IMR-90 (cell line): ENCODE measurements at regions not wholly inside any gene's neighbourhood (a gene's known extent, or its start where the extent isn't known, plus 50 kb on each side); places are given as distances from the start of the nearest gene placed in this dataset.

ENCODE experiments used
- ATAC-seq: fragments of 200-7000 bp; cut with Tn5 transposase; 2 replicates; pipeline ENCODE4 v1.9.1; 2020; ENCODE audit warnings: low read depth, mild to moderate bottlenecking, moderate library complexity
- BruUV-seq: library from RNA; stranded (reverse); fragments of 400-500 nt; replicated peaks from 2 replicates; lab custom pipeline; 2021; lab: Mats Ljungman, UMichigan
- CTCF ChIA-PET: fragments of 300-600 bp; formaldehyde crosslinking; extraction: SDS; loops from one replicate; lab custom pipeline; 2021; ENCODE audit warnings: antibody characterized with exemption; lab: Yijun Ruan, JAX
- POLR2A ChIA-PET: fragments of 300-600 bp; sonication (Branson Sonifier 250); formaldehyde crosslinking; loops from one replicate; lab custom pipeline; 2022; ENCODE audit warnings: antibody characterized with exemption; ENCODE audit not compliant: unreplicated experiment; lab: Charles Lee
- DNase-seq: peaks from one replicate; pipeline ENCODE4 v3.0.0; 2013
- H2AFZ ChIP-seq: replicated peaks from 2 replicates; pipeline ENCODE3; 2013; ENCODE audit warnings: low read length, mild to moderate bottlenecking; ENCODE audit not compliant: poor library complexity
- H2AK5ac ChIP-seq: 2 replicates; pipeline ENCODE4 v1.6.1; 2013; ENCODE audit warnings: low read depth, low read length, inconsistent platforms
- H2AK9ac ChIP-seq: replicated peaks from 2 replicates; pipeline ENCODE3; 2013; ENCODE audit warnings: mild to moderate bottlenecking, low read depth, low read length, moderate library complexity; ENCODE audit not compliant: poor library complexity
- H2BK120ac ChIP-seq: 2 replicates; pipeline ENCODE4 v1.6.1; 2013; ENCODE audit warnings: low read depth, low read length, inconsistent platforms
- H2BK15ac ChIP-seq: 3 replicates; pipeline ENCODE4 v1.6.1; 2013; ENCODE audit warnings: low read depth, low read length, inconsistent platforms
- H2BK20ac ChIP-seq: 2 replicates; pipeline ENCODE4 v1.6.1; 2013; ENCODE audit warnings: low read depth, mild to moderate bottlenecking, inconsistent platforms, low read length, moderate library complexity
- H2BK5ac ChIP-seq: 2 replicates; pipeline ENCODE4 v1.6.1; 2013; ENCODE audit warnings: mild to moderate bottlenecking, low read depth, low read length, inconsistent platforms; ENCODE audit not compliant: poor library complexity, severe bottlenecking
- H3K14ac ChIP-seq: replicated peaks from 2 replicates; pipeline ENCODE4 v1.6.1; 2013; ENCODE audit warnings: low read depth, low read length, inconsistent platforms
- H3K18ac ChIP-seq: 2 replicates; pipeline ENCODE4 v1.6.1; 2013; ENCODE audit warnings: low read depth, low read length, control low read depth
- H3K23ac ChIP-seq: 2 replicates; pipeline ENCODE4 v1.6.1; 2013; ENCODE audit warnings: low read depth, low read length, inconsistent platforms
- H3K27ac ChIP-seq: 2 replicates; pipeline ENCODE4 v1.5.1; 2013; ENCODE audit warnings: mild to moderate bottlenecking, control low read depth, low read length; ENCODE audit not compliant: insufficient read depth
- H3K27me3 ChIP-seq: 2 replicates; pipeline ENCODE4 v1.6.1; 2013; ENCODE audit warnings: low read length; ENCODE audit not compliant: control insufficient read depth, insufficient read depth
- H3K36me3 ChIP-seq: 2 replicates; pipeline ENCODE4 v1.6.1; 2013; ENCODE audit warnings: low read length, mixed read lengths; ENCODE audit not compliant: control insufficient read depth, insufficient read depth
- H3K4ac ChIP-seq: 2 replicates; pipeline ENCODE4 v1.6.1; 2013; ENCODE audit warnings: low read depth, low read length, inconsistent platforms
- H3K4me1 ChIP-seq: 2 replicates; pipeline ENCODE4 v1.6.1; 2013; ENCODE audit warnings: low read length, mixed read lengths; ENCODE audit not compliant: control insufficient read depth, insufficient read depth
- H3K4me2 ChIP-seq: 2 replicates; pipeline ENCODE4 v1.6.1; 2013; ENCODE audit warnings: low read depth, mild to moderate bottlenecking, control low read depth, low read length, moderate library complexity
- H3K4me3 ChIP-seq: 2 replicates; pipeline ENCODE4 v1.5.1; 2013; ENCODE audit warnings: low read depth, mild to moderate bottlenecking, control low read depth, low read length, moderate library complexity; ENCODE audit not compliant: insufficient read depth
- H3K56ac ChIP-seq: 2 replicates; pipeline ENCODE4 v1.6.1; 2013; ENCODE audit warnings: low read length, inconsistent platforms; ENCODE audit not compliant: insufficient read depth; ENCODE audit errors: extremely low read depth
- H3K79me1 ChIP-seq, 2 experiments: 2 replicates each; pipeline ENCODE4 v1.6.1; 2013; ENCODE audit warnings: low read length in 2 of 2, inconsistent platforms in 1 of 2, low read depth in 1 of 2
- H3K9ac ChIP-seq: 2 replicates; pipeline ENCODE4 v1.6.1; 2013; ENCODE audit warnings: low read depth, low read length, control low read depth
- H3K9me1 ChIP-seq: 2 replicates; pipeline ENCODE4 v1.6.1; 2013; ENCODE audit warnings: low read length, inconsistent platforms; ENCODE audit not compliant: insufficient read depth
- H3K9me3 ChIP-seq: 2 replicates; pipeline ENCODE4 v1.6.1; 2013; ENCODE audit warnings: low read length; ENCODE audit not compliant: control insufficient read depth, insufficient read depth
- H4K20me1 ChIP-seq: 2 replicates; pipeline ENCODE4 v1.6.1; 2013; ENCODE audit warnings: low read length, inconsistent platforms; ENCODE audit not compliant: insufficient read depth
- H4K5ac ChIP-seq: 2 replicates; pipeline ENCODE4 v1.6.1; 2013; ENCODE audit warnings: mild to moderate bottlenecking, low read depth, low read length, control low read depth
- H4K8ac ChIP-seq, 2 experiments: 2 replicates each; pipeline ENCODE4 v1.6.1; 2013; ENCODE audit warnings: low read depth in 2 of 2, low read length in 2 of 2, control low read depth in 1 of 2, inconsistent platforms in 1 of 2
- H4K91ac ChIP-seq: 2 replicates; pipeline ENCODE4 v1.6.1; 2013; ENCODE audit warnings: low read depth, low read length, inconsistent platforms; ENCODE audit not compliant: insufficient read depth
- BHLHE40 ChIP-seq: fragments of 150-350 bp; IDR thresholded peaks from 2 replicates; pipeline ENCODE4 v1.6.1; 2016; ENCODE audit warnings: mild to moderate bottlenecking, low read depth, low read length
- CEBPB ChIP-seq: IDR thresholded peaks from 2 replicates; pipeline ENCODE4 v1.6.1; 2012; ENCODE audit warnings: low read depth, low read length, improper control_type of control experiment
- CHD1 ChIP-seq: IDR thresholded peaks from 2 replicates; pipeline ENCODE4 v1.6.1; 2012; ENCODE audit warnings: low read depth, low read length, improper control_type of control experiment
- ELK1 ChIP-seq: fragments of 150-350 bp; IDR thresholded peaks from 2 replicates; pipeline ENCODE4 v1.6.1; 2016; ENCODE audit warnings: low read depth, mild to moderate bottlenecking, low read length, moderate library complexity, borderline replicate concordance
- FOS ChIP-seq: fragments of 150-350 bp; IDR thresholded peaks from 2 replicates; pipeline ENCODE4 v1.6.1; 2016; ENCODE audit warnings: low read depth, low read length
- MAFK ChIP-seq: IDR thresholded peaks from 2 replicates; pipeline ENCODE4 v1.6.1; 2012; ENCODE audit warnings: low read depth, low read length, improper control_type of control experiment
- MAZ ChIP-seq: IDR thresholded peaks from 2 replicates; pipeline ENCODE4 v1.6.1; 2012; ENCODE audit warnings: low read depth, mild to moderate bottlenecking, low read length, improper control_type of control experiment, moderate library complexity, borderline replicate concordance
- MXI1 ChIP-seq: IDR thresholded peaks from 2 replicates; pipeline ENCODE4 v1.6.1; 2012; ENCODE audit warnings: low read depth, mild to moderate bottlenecking, low read length, moderate library complexity, borderline replicate concordance
- NFE2L2 ChIP-seq: fragments of 150-350 bp; IDR thresholded peaks from 2 replicates; pipeline ENCODE4 v1.6.1; 2016; ENCODE audit warnings: low read depth, mild to moderate bottlenecking, low read length
- POLR2A ChIP-seq: IDR thresholded peaks from 2 replicates; pipeline ENCODE4 v1.6.1; 2012; ENCODE audit warnings: mild to moderate bottlenecking, low read depth, low read length
- RAD21 ChIP-seq: IDR thresholded peaks from 2 replicates; pipeline ENCODE4 v1.6.1; 2012; ENCODE audit warnings: low read length, improper control_type of control experiment
- RCOR1 ChIP-seq: IDR thresholded peaks from 2 replicates; pipeline ENCODE4 v1.6.1; 2012; ENCODE audit warnings: mild to moderate bottlenecking, low read length, improper control_type of control experiment; ENCODE audit not compliant: insufficient replicate concordance
- SMC3 ChIP-seq: fragments of 150-350 bp; IDR thresholded peaks from 2 replicates; pipeline ENCODE4 v1.6.1; 2016; ENCODE audit warnings: low read depth, mild to moderate bottlenecking, antibody characterized with exemption, low read length, moderate library complexity
- USF2 ChIP-seq: fragments of 150-350 bp; IDR thresholded peaks from 2 replicates; pipeline ENCODE4 v1.6.1; 2017; ENCODE audit warnings: mild to moderate bottlenecking, antibody characterized with exemption, low read length, low read depth
- WGBS, 2 experiments: methylation state at CpG; one replicate each; pipeline versions ENCODE4 v1.1.5 to v1.1.7; 2013; ENCODE audit warnings: missing lambda C conversion rate in 2 of 2; ENCODE audit not compliant: insufficient read length in 1 of 2; ENCODE audit errors: extremely low coverage in 2 of 2; 5-methylcytosine and 5-hydroxymethylcytosine counted together
- dilution Hi-C: fragments of 300-500 bp; cut with HindIII; formaldehyde crosslinking; loops from one replicate; pipeline ENCODE4 v1.14.3; 2018; ENCODE audit warnings: low sequenced_read_pairs; ENCODE audit not compliant: unreplicated experiment
- in situ Hi-C: fragments of 300-500 bp; cut with MboI; formaldehyde crosslinking; loops from 3 replicates; pipeline ENCODE4 v1.14.3; 2019; ENCODE audit warnings: low sequenced_read_pairs, inconsistent platforms, mixed read lengths
- intact Hi-C: fragments of 100-400 bp; cut with micrococcal nuclease; formaldehyde crosslinking; loops from 2 replicates; pipeline ENCODE4 v1.10.0; 2022
- TF ChIP-seq, protein P1 (sequence below): conservative IDR thresholded peaks from 2 replicates; pipeline ENCODE4 v1.5.1; 2012; ENCODE audit warnings: mild to moderate bottlenecking, low read depth, low read length, improper control_type of control experiment

DNA sequence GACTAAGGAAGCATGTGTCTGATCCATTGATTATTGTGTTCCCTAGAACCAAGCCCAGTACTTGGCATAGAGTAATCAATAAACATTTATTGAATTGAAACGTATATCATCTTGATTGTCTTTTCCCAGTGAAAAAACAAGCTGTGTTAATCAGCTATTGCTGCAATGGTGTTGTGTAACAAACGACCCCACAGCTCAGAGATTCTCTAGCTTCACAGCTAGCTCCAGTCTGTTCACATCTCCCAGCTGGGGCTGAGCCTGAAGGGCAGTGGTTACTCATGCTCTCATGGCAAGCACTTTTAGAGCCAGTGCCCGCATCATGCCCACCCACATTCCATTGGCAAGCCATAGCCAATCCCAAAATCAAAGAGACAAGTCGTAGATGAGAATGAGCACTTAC, 237.4 kb upstream of the RAB4A start:
- TF ChIP-seq NFE2L2 (no peak), MAZ (no peak), CHD1 (no peak), RAD21 (no peak), MAFK (no peak), CEBPB (no peak), RCOR1 (no peak), BHLHE40 (no peak), POLR2A (no peak), FOS (no peak), USF2 (no peak), SMC3 (no peak), ELK1 (no peak), MXI1 (no peak)
- TF ChIP-seq, protein P1, sequence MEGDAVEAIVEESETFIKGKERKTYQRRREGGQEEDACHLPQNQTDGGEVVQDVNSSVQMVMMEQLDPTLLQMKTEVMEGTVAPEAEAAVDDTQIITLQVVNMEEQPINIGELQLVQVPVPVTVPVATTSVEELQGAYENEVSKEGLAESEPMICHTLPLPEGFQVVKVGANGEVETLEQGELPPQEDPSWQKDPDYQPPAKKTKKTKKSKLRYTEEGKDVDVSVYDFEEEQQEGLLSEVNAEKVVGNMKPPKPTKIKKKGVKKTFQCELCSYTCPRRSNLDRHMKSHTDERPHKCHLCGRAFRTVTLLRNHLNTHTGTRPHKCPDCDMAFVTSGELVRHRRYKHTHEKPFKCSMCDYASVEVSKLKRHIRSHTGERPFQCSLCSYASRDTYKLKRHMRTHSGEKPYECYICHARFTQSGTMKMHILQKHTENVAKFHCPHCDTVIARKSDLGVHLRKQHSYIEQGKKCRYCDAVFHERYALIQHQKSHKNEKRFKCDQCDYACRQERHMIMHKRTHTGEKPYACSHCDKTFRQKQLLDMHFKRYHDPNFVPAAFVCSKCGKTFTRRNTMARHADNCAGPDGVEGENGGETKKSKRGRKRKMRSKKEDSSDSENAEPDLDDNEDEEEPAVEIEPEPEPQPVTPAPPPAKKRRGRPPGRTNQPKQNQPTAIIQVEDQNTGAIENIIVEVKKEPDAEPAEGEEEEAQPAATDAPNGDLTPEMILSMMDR, result no peak
- DNase-seq (no peak), ATAC-seq (no peak)
- no peak overlapping the region for H3K56ac ChIP-seq
- H3K23ac ChIP-seq, result no peak overlapping the region
- H2BK120ac ChIP-seq, result no peak overlapping the region
- intact Hi-C loops (no loop called here), dilution Hi-C loops (no loop called here), in situ Hi-C loops (no loop called here)
- BruUV-seq, result no TSS peak
- H3K4me2 ChIP-seq, result no peak overlapping the region
- H2BK15ac ChIP-seq, result no peak overlapping the region
- POLR2A ChIA-PET, result no interaction called here
- no peaks in the 10 kb centered on the region; the same call in 1 of the 2 replicates for H3K4me1 ChIP-seq
- H3K14ac ChIP-seq, result no peak overlapping the region
- H2BK20ac ChIP-seq, result no peak overlapping the region
- no peak overlapping the region for H2AFZ ChIP-seq
- no peaks in the 10 kb centered on the region for H3K9me3 ChIP-seq
- no peak overlapping the region for H2AK5ac ChIP-seq
- H3K79me1 ChIP-seq, result no peaks in the 10 kb centered on the region
- H3K4me3 ChIP-seq, result no peak overlapping the region
- no peaks in the 10 kb centered on the region for H3K36me3 ChIP-seq
- no peak overlapping the region for H4K5ac ChIP-seq
- 67% methylated on average over 1 of the region's 4 CpGs; no CpG with 5 or more reads in 1 of the 2 experiments for WGBS, 2 experiments
- no peaks in the 10 kb centered on the region for H3K9me1 ChIP-seq
- no peak overlapping the region for H3K18ac ChIP-seq
- H3K9ac ChIP-seq, result no peak overlapping the region
- H2AK9ac ChIP-seq, result no peak overlapping the region
- peaks cover 11% of the 10 kb centered on the region for H3K27me3 ChIP-seq
- no peak overlapping the region for H3K4ac ChIP-seq
- H4K91ac ChIP-seq, result no peak overlapping the region
- H4K8ac ChIP-seq, result no peak overlapping the region
- H4K20me1 ChIP-seq, result no peaks in the 10 kb centered on the region
- no peak overlapping the region for H3K27ac ChIP-seq
- CTCF ChIA-PET, result interaction anchor here (1.0 kb wide), 1 partner anchor 9 kb away, joined by 3 read pairs; no protein-coding TSS in a partner anchor
- no peak overlapping the region for H2BK5ac ChIP-seq
